ENCODE measurements at regions not wholly inside any gene's neighbourhood (a gene's known extent, or its start where the extent isn't known, plus 50 kb on each side); places are given as distances from the start of the nearest gene placed in this dataset.

DNA sequence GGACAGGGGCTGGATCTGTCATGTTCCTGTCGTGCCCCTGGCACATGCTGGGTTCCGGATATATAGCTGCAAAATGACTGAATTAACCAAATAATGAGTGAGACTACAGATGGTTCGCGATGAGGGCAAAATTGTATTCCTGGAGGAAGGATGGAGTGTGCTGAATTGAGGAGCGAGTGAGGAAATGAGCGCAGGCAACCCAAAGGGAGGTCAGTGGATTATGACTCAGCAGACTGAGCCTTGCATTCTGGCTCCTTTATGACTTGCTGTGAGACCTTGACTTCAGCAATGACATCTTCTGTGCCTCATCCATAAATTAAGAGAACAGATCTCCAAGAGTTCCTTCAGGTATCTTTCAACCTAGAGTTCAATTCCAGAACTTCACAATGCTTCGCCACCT is 115.0 kb upstream of the CLDN10 start:
- no peaks in the 10 kb centered on the region for H3K36me3 ChIP-seq (ENCODE audit: insufficient read depth, low read length)
- no peak overlapping the region for H3K4me3 ChIP-seq (ENCODE audit: low read length)
- H3K27me3 ChIP-seq (ENCODE audit: control insufficient read depth in 1 of 2, insufficient read depth in 2 of 2, low read length in 2 of 2), result no peaks in the 10 kb centered on the region
- intact Hi-C loops (cut with DNase I, micrococcal nuclease), result no loop called here
- H3K36me3 Mint-ChIP-seq (ENCODE audit: low read depth), result no peaks in the 10 kb centered on the region
- no peak overlapping the region for H3K27ac Mint-ChIP-seq
- no peaks in the 10 kb centered on the region for H3K4me1 ChIP-seq (ENCODE audit: insufficient read depth, low read length)
- H3K4me1 Mint-ChIP-seq (ENCODE audit: low read depth), result no peaks in the 10 kb centered on the region
- H3K27me3 Mint-ChIP-seq, result no peaks in the 10 kb centered on the region
- TF ChIP-seq, protein P1, sequence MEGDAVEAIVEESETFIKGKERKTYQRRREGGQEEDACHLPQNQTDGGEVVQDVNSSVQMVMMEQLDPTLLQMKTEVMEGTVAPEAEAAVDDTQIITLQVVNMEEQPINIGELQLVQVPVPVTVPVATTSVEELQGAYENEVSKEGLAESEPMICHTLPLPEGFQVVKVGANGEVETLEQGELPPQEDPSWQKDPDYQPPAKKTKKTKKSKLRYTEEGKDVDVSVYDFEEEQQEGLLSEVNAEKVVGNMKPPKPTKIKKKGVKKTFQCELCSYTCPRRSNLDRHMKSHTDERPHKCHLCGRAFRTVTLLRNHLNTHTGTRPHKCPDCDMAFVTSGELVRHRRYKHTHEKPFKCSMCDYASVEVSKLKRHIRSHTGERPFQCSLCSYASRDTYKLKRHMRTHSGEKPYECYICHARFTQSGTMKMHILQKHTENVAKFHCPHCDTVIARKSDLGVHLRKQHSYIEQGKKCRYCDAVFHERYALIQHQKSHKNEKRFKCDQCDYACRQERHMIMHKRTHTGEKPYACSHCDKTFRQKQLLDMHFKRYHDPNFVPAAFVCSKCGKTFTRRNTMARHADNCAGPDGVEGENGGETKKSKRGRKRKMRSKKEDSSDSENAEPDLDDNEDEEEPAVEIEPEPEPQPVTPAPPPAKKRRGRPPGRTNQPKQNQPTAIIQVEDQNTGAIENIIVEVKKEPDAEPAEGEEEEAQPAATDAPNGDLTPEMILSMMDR (IDR thresholded peaks at IDR 0.05), result no peak
- ATAC-seq (ENCODE audit: poor library complexity) (no peak), DNase-seq (no peak)
- ChIA-PET POLR2A (no interaction called here), CTCF (no interaction called here)
- H3K27ac ChIP-seq (ENCODE audit: low read depth in 1 of 2, low read length in 2 of 2), result no peak overlapping the region
- H3K9me3 Mint-ChIP-seq, result no peaks in the 10 kb centered on the region
- no peaks in the 10 kb centered on the region for H3K9me3 ChIP-seq (ENCODE audit: control insufficient read depth in 1 of 2, insufficient read depth in 1 of 2, low read length in 2 of 2)
- H3K4me3 Mint-ChIP-seq, result no peak overlapping the region

DNA sequence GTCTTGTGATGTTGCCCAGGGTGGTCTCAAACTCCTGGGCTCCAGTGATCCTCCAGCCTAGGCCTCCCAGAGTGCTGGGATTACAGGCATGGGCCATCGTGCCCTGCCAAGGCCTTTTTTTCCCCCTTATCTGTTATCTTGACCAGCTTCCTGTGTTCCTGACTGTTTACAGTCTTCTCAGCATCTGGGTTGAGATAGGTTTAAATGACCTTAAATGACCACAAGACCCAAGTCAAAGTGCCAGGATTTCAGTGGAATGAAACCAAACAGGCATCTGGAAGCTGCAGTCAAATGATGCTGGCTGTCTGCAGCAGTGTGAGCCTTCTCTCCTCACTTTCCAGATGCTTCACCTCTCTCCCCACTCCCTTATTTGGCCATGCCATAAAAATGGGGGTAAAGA is 114.2 kb upstream of the CLDN10 start:
- Histone ChIP-seq H3K27ac (ENCODE audit: low read depth in 1 of 2, low read length in 2 of 2) (no peak overlapping the region), H3K4me3 (ENCODE audit: low read length) (no peak overlapping the region), H3K36me3 (ENCODE audit: insufficient read depth, low read length) (no peaks in the 10 kb centered on the region), H3K4me1 (ENCODE audit: insufficient read depth, low read length) (no peaks in the 10 kb centered on the region), H3K9me3 (ENCODE audit: control insufficient read depth in 1 of 2, insufficient read depth in 1 of 2, low read length in 2 of 2) (no peaks in the 10 kb centered on the region), H3K27me3 (ENCODE audit: control insufficient read depth in 1 of 2, insufficient read depth in 2 of 2, low read length in 2 of 2) (no peaks in the 10 kb centered on the region)
- ATAC-seq (ENCODE audit: poor library complexity), result no peak
- POLR2A ChIA-PET, result no interaction called here
- Mint-ChIP-seq H3K4me3 (no peak overlapping the region), H3K27ac (no peak overlapping the region), H3K36me3 (ENCODE audit: low read depth) (no peaks in the 10 kb centered on the region), H3K27me3 (no peaks in the 10 kb centered on the region), H3K9me3 (no peaks in the 10 kb centered on the region), H3K4me1 (ENCODE audit: low read depth) (no peaks in the 10 kb centered on the region)
- intact Hi-C loops (cut with DNase I, micrococcal nuclease), result no loop called here
- CTCF ChIA-PET, result no interaction called here
- TF ChIP-seq, protein P1 (IDR thresholded peaks at IDR 0.05), result no peak
- DNase-seq, result no peak

DNA sequence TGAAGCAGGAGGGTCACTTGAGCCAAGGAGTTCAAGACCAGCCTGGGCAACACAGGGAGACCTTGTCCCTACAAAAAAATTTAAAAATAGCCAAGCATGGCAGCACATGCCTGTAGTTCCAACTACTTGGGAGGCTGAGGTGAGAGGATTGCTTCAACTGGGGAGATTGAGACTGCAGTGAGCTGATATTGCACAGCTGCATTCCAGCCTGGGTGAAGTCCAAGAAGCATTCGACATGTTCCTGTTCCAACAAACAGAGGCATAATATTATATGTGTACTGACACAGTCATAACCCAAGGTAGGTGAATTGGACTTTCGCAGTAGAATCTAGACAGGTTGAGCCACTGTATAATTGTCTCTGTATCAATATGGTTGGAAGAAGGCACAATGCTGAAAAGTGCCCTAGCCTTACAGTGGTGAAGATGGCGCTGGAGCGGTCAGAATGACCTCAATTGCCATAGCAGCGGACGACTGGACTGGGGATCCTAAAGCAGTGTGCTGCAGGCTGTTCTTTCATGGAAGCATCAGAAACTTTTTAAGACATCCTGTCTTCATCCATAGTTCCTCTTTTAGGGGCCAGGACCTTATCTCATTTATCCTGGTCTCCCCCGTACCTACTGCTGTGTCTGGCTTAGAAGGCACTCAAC is 112.0 kb upstream of the CLDN10 start:
- H3K27me3 Mint-ChIP-seq, result no peaks in the 10 kb centered on the region
- DNase-seq, result no peak
- Histone ChIP-seq H3K9me3 (ENCODE audit: control insufficient read depth in 1 of 2, insufficient read depth in 1 of 2, low read length in 2 of 2) (no peaks in the 10 kb centered on the region), H3K4me3 (ENCODE audit: low read length) (no peak overlapping the region), H3K36me3 (ENCODE audit: insufficient read depth, low read length) (no peaks in the 10 kb centered on the region), H3K4me1 (ENCODE audit: insufficient read depth, low read length) (no peaks in the 10 kb centered on the region), H3K27ac (ENCODE audit: low read depth in 1 of 2, low read length in 2 of 2) (no peak overlapping the region), H3K27me3 (ENCODE audit: control insufficient read depth in 1 of 2, insufficient read depth in 2 of 2, low read length in 2 of 2) (no peaks in the 10 kb centered on the region)
- intact Hi-C loops (cut with DNase I, micrococcal nuclease), result no loop called here
- no peak overlapping the region for H3K27ac Mint-ChIP-seq
- no peaks in the 10 kb centered on the region for H3K4me1 Mint-ChIP-seq (ENCODE audit: low read depth)
- CTCF ChIA-PET, result no interaction called here
- no peak overlapping the region for H3K4me3 Mint-ChIP-seq
- H3K36me3 Mint-ChIP-seq (ENCODE audit: low read depth), result no peaks in the 10 kb centered on the region
- ATAC-seq (ENCODE audit: poor library complexity), result no peak
- TF ChIP-seq, protein P1 (IDR thresholded peaks at IDR 0.05), result no peak
- POLR2A ChIA-PET, result no interaction called here
- H3K9me3 Mint-ChIP-seq, result no peaks in the 10 kb centered on the region
